ENCODE measurements at regions not wholly inside any gene's neighbourhood (a gene's known extent, or its start where the extent isn't known, plus 50 kb on each side); places are given as distances from the start of the nearest gene placed in this dataset.
"Not testable (repeated sequence)": the region's sequence is repeated elsewhere in the genome, so short reads cannot be mapped to it uniquely, and the experiment has no call there.

GRCh38 chr10:64397125-64397524, 875.9 kb downstream of the REEP3 start:
- no peak overlapping the region for H3K27ac Mint-ChIP-seq
- H3K4me3 Mint-ChIP-seq = no peak overlapping the region
- no peaks in the 10 kb centered on the region for H3K36me3 Mint-ChIP-seq (ENCODE audit: insufficient read depth in 2 of 2)
- ATAC-seq (replicated peaks in 1 of 2) = no peak
- peaks cover 0 to 4% of the 10 kb centered on the region in 2 donors for H3K9me3 Mint-ChIP-seq
- no peak for DNase-seq
- H3K27me3 Mint-ChIP-seq (ENCODE audit: low read depth) = no peaks in the 10 kb centered on the region
- H3K4me1 Mint-ChIP-seq (ENCODE audit: low read depth) = no peaks in the 10 kb centered on the region

- ATAC-seq (replicated peaks in 1 of 2) (no peak), DNase-seq (no peak)
- H3K4me1 Mint-ChIP-seq (ENCODE audit: low read depth) = no peaks in the 10 kb centered on the region
- no peak overlapping the region for H3K4me3 Mint-ChIP-seq
- no peak overlapping the region for H3K27ac Mint-ChIP-seq
- H3K36me3 Mint-ChIP-seq (ENCODE audit: insufficient read depth in 2 of 2) = no peaks in the 10 kb centered on the region
- no peaks in the 10 kb centered on the region for H3K27me3 Mint-ChIP-seq (ENCODE audit: low read depth)
- peaks cover 2 to 3% of the 10 kb centered on the region in 2 donors for H3K9me3 Mint-ChIP-seq
Measured at GRCh38 chr10:64408391-64409183, 887.4 kb downstream of the REEP3 start.

GRCh38 chr10:64409349-64409748, 888.1 kb downstream of the REEP3 start:
- Mint-ChIP-seq H3K36me3 (ENCODE audit: insufficient read depth in 2 of 2) (no peaks in the 10 kb centered on the region), H3K27me3 (ENCODE audit: low read depth) (no peaks in the 10 kb centered on the region), H3K4me3 (no peak overlapping the region), H3K9me3 (peaks cover 2 to 3% of the 10 kb centered on the region in 2 donors), H3K4me1 (ENCODE audit: low read depth) (no peaks in the 10 kb centered on the region), H3K27ac (no peak overlapping the region)
- ATAC-seq (replicated peaks in 1 of 2) = no peak
- DNase-seq = no peak

- no peak for ATAC-seq (replicated peaks in 1 of 2)
- DNase-seq = no peak
- Mint-ChIP-seq H3K9me3 (peaks cover 0 to 1% of the 10 kb centered on the region in 2 donors), H3K4me1 (ENCODE audit: low read depth) (no peaks in the 10 kb centered on the region), H3K27me3 (ENCODE audit: low read depth) (no peaks in the 10 kb centered on the region), H3K4me3 (no peak overlapping the region), H3K36me3 (ENCODE audit: insufficient read depth in 2 of 2) (no peaks in the 10 kb centered on the region), H3K27ac (no peak overlapping the region)
Measured at GRCh38 chr10:64416011-64416410, 894.8 kb downstream of the REEP3 start.

GRCh38 chr10:64419461-64419860, 898.3 kb downstream of the REEP3 start:
- H3K4me3 Mint-ChIP-seq = no peak overlapping the region
- ATAC-seq (replicated peaks in 1 of 2) = no peak
- peaks cover 0 to 1% of the 10 kb centered on the region in 2 donors for H3K9me3 Mint-ChIP-seq
- DNase-seq = no peak
- no peaks in the 10 kb centered on the region for H3K27me3 Mint-ChIP-seq (ENCODE audit: low read depth)
- H3K4me1 Mint-ChIP-seq (ENCODE audit: low read depth) = no peaks in the 10 kb centered on the region
- no peak overlapping the region for H3K27ac Mint-ChIP-seq
- H3K36me3 Mint-ChIP-seq (ENCODE audit: insufficient read depth in 2 of 2) = no peaks in the 10 kb centered on the region

GRCh38 chr10:64426745-64427144, 905.5 kb downstream of the REEP3 start:
- Mint-ChIP-seq H3K27me3 (ENCODE audit: low read depth) (no peaks in the 10 kb centered on the region), H3K4me1 (ENCODE audit: low read depth) (no peaks in the 10 kb centered on the region), H3K27ac (no peak overlapping the region), H3K9me3 (peaks cover 0 to 3% of the 10 kb centered on the region in 2 donors), H3K36me3 (ENCODE audit: insufficient read depth in 2 of 2) (no peaks in the 10 kb centered on the region), H3K4me3 (no peak overlapping the region)
- DNase-seq (no peak), ATAC-seq (replicated peaks in 1 of 2) (no peak)

GRCh38 chr10:64430690-64431323, 909.6 kb downstream of the REEP3 start:
- peaks cover 1 to 5% of the 10 kb centered on the region in 2 donors for H3K9me3 Mint-ChIP-seq
- DNase-seq = no peak
- no peaks in the 10 kb centered on the region for H3K27me3 Mint-ChIP-seq (ENCODE audit: low read depth)
- no peaks in the 10 kb centered on the region for H3K36me3 Mint-ChIP-seq (ENCODE audit: insufficient read depth in 2 of 2)
- no peak overlapping the region for H3K4me3 Mint-ChIP-seq
- no peaks in the 10 kb centered on the region for H3K4me1 Mint-ChIP-seq (ENCODE audit: low read depth)
- no peak for ATAC-seq (replicated peaks in 1 of 2)
- no peak overlapping the region for H3K27ac Mint-ChIP-seq

- not testable (repeated sequence) for H3K4me3 Mint-ChIP-seq; H3K4me1 Mint-ChIP-seq (ENCODE audit: low read depth); H3K36me3 Mint-ChIP-seq (ENCODE audit: insufficient read depth in 2 of 2); H3K27me3 Mint-ChIP-seq (ENCODE audit: low read depth); DNase-seq; ATAC-seq (replicated peaks in 1 of 2); H3K27ac Mint-ChIP-seq
- H3K9me3 Mint-ChIP-seq = peaks cover 3 to 15% of the 10 kb centered on the region in 2 donors
Measured at GRCh38 chr10:64441872-64442271, 920.7 kb downstream of the REEP3 start.

- Mint-ChIP-seq H3K9me3 (peaks cover 3 to 9% of the 10 kb centered on the region in 2 donors), H3K4me1 (ENCODE audit: low read depth) (no peaks in the 10 kb centered on the region), H3K27me3 (ENCODE audit: low read depth) (no peaks in the 10 kb centered on the region), H3K36me3 (ENCODE audit: insufficient read depth in 2 of 2) (no peaks in the 10 kb centered on the region), H3K4me3 (no peak overlapping the region), H3K27ac (no peak overlapping the region)
- DNase-seq (no peak), ATAC-seq (replicated peaks in 1 of 2) (no peak)
Measured at GRCh38 chr10:64444163-64444562, 923.0 kb downstream of the REEP3 start.

GRCh38 chr10:64444564-64444963, 923.4 kb downstream of the REEP3 start:
- Mint-ChIP-seq H3K27ac (no peak overlapping the region), H3K9me3 (peaks cover 3 to 6% of the 10 kb centered on the region in 2 donors), H3K36me3 (ENCODE audit: insufficient read depth in 2 of 2) (no peaks in the 10 kb centered on the region), H3K4me1 (ENCODE audit: low read depth) (no peaks in the 10 kb centered on the region), H3K4me3 (no peak overlapping the region), H3K27me3 (ENCODE audit: low read depth) (no peaks in the 10 kb centered on the region)
- ATAC-seq (replicated peaks in 1 of 2) (no peak), DNase-seq (no peak)

GRCh38 chr10:64449603-64450002, 928.4 kb downstream of the REEP3 start:
- no peak for DNase-seq
- Mint-ChIP-seq H3K4me1 (ENCODE audit: low read depth) (no peaks in the 10 kb centered on the region), H3K27ac (no peak overlapping the region), H3K27me3 (ENCODE audit: low read depth) (no peaks in the 10 kb centered on the region), H3K9me3 (peaks cover 0 to 2% of the 10 kb centered on the region in 2 donors), H3K4me3 (no peak overlapping the region), H3K36me3 (ENCODE audit: insufficient read depth in 2 of 2) (no peaks in the 10 kb centered on the region)
- no peak for ATAC-seq (replicated peaks in 1 of 2)

GRCh38 chr10:64450312-64450711, 929.1 kb downstream of the REEP3 start:
- Mint-ChIP-seq H3K4me3 (no peak overlapping the region), H3K36me3 (ENCODE audit: insufficient read depth in 2 of 2) (no peaks in the 10 kb centered on the region), H3K27ac (no peak overlapping the region), H3K4me1 (ENCODE audit: low read depth) (no peaks in the 10 kb centered on the region), H3K9me3 (peaks cover 0 to 2% of the 10 kb centered on the region in 2 donors), H3K27me3 (ENCODE audit: low read depth) (no peaks in the 10 kb centered on the region)
- ATAC-seq (replicated peaks in 1 of 2) = no peak
- no peak for DNase-seq

- no peak for DNase-seq
- H3K27ac Mint-ChIP-seq = no peak overlapping the region
- H3K9me3 Mint-ChIP-seq = peaks cover 0 to 2% of the 10 kb centered on the region in 2 donors
- no peak for ATAC-seq (replicated peaks in 1 of 2)
- no peak overlapping the region for H3K4me3 Mint-ChIP-seq
- no peaks in the 10 kb centered on the region for H3K4me1 Mint-ChIP-seq (ENCODE audit: low read depth)
- no peaks in the 10 kb centered on the region for H3K27me3 Mint-ChIP-seq (ENCODE audit: low read depth)
- no peaks in the 10 kb centered on the region for H3K36me3 Mint-ChIP-seq (ENCODE audit: insufficient read depth in 2 of 2)
Measured at GRCh38 chr10:64454962-64455361, 933.8 kb downstream of the REEP3 start.
